Right atrium auricular region (tissue), 2 donors: ENCODE measurements at regions not wholly inside any gene's neighbourhood (a gene's known extent, or its start where the extent isn't known, plus 50 kb on each side); places are given as distances from the start of the nearest gene placed in this dataset.
"Not testable (repeated sequence)": the region's sequence is repeated elsewhere in the genome, so short reads cannot be mapped to it uniquely, and the experiment has no call there.

Experiments used
- DNase-seq: peaks from one replicate; pipeline ENCODE4 v3.0.0-alpha.2; 2019; ENCODE audit warnings: low spot score
- H3K27ac ChIP-seq, 2 donors: fragments of 200-600 bp; sonication (generic); 1 replicate in 1 of 2; 2 replicates in 1 of 2; pipeline ENCODE4 v1.5.1; 2016 to 2019
- H3K27me3 ChIP-seq, 2 donors: fragments of 200-600 bp; sonication (generic); one replicate each; pipeline versions ENCODE4 v1.5.1 to v1.6.0; 2017 to 2019
- H3K36me3 ChIP-seq: fragments of 200-600 bp; sonication (generic); one replicate; pipeline ENCODE4 v1.5.1; 2016
- H3K4me1 ChIP-seq, 2 donors: fragments of 200-600 bp; sonication (generic); one replicate each; pipeline versions ENCODE4 v1.5.1 to v1.6.0; 2017 to 2019
- H3K4me3 ChIP-seq, 2 donors: fragments of 200-600 bp; sonication (generic); 1 replicate in 1 of 2; 2 replicates in 1 of 2; pipeline ENCODE4 v1.5.1; 2017 to 2019; ENCODE audit warnings: mild to moderate bottlenecking in 1 of 2, moderate library complexity in 1 of 2
- H3K9me3 ChIP-seq, 2 donors: fragments of 200-600 bp; sonication (generic); one replicate each; pipeline ENCODE4 v1.5.1; 2019
- TF ChIP-seq, protein P1 (sequence below), 2 donors: fragments of 200-600 bp; sonication (generic); IDR thresholded peaks; one replicate each; pipeline ENCODE4 v1.5.1; 2019; ENCODE audit warnings: antibody characterized with exemption in 2 of 2

- TF ChIP-seq, protein P1, sequence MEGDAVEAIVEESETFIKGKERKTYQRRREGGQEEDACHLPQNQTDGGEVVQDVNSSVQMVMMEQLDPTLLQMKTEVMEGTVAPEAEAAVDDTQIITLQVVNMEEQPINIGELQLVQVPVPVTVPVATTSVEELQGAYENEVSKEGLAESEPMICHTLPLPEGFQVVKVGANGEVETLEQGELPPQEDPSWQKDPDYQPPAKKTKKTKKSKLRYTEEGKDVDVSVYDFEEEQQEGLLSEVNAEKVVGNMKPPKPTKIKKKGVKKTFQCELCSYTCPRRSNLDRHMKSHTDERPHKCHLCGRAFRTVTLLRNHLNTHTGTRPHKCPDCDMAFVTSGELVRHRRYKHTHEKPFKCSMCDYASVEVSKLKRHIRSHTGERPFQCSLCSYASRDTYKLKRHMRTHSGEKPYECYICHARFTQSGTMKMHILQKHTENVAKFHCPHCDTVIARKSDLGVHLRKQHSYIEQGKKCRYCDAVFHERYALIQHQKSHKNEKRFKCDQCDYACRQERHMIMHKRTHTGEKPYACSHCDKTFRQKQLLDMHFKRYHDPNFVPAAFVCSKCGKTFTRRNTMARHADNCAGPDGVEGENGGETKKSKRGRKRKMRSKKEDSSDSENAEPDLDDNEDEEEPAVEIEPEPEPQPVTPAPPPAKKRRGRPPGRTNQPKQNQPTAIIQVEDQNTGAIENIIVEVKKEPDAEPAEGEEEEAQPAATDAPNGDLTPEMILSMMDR (IDR thresholded peaks at IDR 0.05), result no peak
- H3K9me3 ChIP-seq, result no peaks in the 10 kb centered on the region
- H3K27ac ChIP-seq, result no peak overlapping the region
- no peaks in the 10 kb centered on the region for H3K27me3 ChIP-seq
- H3K4me1 ChIP-seq, result peaks cover 0 to 12% of the 10 kb centered on the region in 2 donors
- no peak for DNase-seq
- no peaks in the 10 kb centered on the region for H3K36me3 ChIP-seq
- no peak overlapping the region for H3K4me3 ChIP-seq
Observed at GRCh38 chr7:28332046-28332445, 80.3 kb upstream of the CREB5 start.

DNA sequence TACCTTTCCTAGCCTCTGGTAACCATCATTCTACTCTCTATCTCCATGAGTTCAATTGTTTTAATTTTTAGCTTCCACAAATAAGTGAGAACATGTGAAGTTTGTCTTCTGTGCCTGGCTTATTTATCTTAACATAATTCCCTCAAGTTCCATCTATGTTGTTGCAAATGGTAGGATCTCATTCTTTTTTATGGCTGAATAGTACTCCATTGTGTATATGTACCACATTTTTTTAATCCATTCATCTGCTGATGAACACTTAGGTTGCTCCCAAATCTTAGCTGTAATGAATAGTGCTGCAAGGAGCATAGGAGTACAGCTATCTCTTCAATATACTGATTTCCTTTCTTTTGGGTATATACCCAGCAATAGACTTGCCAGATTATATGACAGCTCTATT is 78.8 kb upstream of the CREB5 start:
- not testable (repeated sequence) for H3K4me3 ChIP-seq, DNase-seq, H3K36me3 ChIP-seq, H3K9me3 ChIP-seq, H3K27me3 ChIP-seq, H3K27ac ChIP-seq
- H3K4me1 ChIP-seq, result peaks cover 0 to 12% of the 10 kb centered on the region in 2 donors

DNA sequence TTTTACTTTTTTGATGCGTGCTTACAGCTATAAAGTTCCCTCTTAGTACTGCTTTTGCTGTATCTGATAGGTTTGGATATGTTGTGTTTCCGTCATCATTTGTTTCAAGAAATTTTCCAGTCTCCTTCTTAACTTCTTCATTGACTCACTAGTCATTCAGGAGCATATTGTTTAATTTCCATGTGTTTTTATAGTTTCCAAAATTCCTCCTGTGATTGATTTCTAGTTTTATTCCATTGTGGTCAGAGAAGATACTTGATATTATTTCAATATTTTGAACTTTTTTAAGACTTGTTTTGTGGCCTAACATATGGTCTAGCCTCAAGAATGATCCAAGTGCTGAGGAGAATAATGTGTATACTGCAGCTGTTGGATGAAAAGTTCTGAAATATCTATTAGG is 75.5 kb upstream of the CREB5 start:
- Histone ChIP-seq H3K27ac (no peak overlapping the region), H3K9me3 (no peaks in the 10 kb centered on the region), H3K4me1 (no peaks in the 10 kb centered on the region), H3K27me3 (no peaks in the 10 kb centered on the region), H3K36me3 (no peaks in the 10 kb centered on the region), H3K4me3 (no peak overlapping the region)
- no peak for DNase-seq
- TF ChIP-seq, protein P1 (IDR thresholded peaks at IDR 0.05), result no peak

DNA sequence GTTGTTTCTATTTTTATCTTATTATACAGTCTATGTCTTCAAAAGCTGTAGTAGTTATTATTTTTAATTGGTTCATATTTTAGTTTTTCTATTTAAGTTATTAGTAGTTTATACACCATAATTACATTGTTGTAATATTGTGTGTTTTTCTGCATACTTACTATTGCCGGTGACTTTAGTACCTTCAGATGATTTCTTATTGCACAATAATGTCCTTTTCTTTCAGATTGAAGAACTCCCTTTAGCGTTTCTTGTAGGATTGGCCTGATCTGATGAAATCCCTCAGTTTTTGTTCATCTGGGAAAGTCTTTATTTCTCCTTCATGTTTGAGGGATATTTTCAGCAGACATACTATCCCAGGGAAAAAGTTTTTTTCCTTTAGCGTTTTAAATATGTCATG is 74.3 kb upstream of the CREB5 start:
- Histone ChIP-seq H3K9me3 (no peaks in the 10 kb centered on the region), H3K4me3 (no peak overlapping the region), H3K27me3 (no peaks in the 10 kb centered on the region), H3K27ac (no peak overlapping the region), H3K4me1 (no peaks in the 10 kb centered on the region), H3K36me3 (no peaks in the 10 kb centered on the region)
- TF ChIP-seq, protein P1 (IDR thresholded peaks at IDR 0.05), result no peak
- DNase-seq, result no peak

DNA sequence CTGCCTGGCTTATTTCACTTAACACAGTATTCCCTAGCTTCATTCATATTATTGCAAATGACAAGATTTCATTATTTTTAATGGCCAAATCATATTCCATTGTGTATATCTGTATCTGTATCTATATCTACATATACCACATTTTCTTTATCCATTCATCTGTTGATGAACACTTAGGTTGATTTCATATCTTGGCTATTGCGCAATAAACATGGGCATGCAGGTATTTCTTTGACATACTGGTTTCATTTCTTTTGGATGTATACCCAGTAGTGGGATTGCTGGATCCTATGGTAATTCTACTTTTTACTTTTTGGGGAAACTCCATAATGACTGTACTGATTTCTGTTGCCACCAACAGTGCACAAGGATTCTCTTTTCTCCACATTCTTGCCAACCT is 68.9 kb upstream of the CREB5 start:
- H3K4me3 ChIP-seq, result no peak overlapping the region
- no peak for DNase-seq
- TF ChIP-seq, protein P1 (IDR thresholded peaks at IDR 0.05), result no peak

DNA sequence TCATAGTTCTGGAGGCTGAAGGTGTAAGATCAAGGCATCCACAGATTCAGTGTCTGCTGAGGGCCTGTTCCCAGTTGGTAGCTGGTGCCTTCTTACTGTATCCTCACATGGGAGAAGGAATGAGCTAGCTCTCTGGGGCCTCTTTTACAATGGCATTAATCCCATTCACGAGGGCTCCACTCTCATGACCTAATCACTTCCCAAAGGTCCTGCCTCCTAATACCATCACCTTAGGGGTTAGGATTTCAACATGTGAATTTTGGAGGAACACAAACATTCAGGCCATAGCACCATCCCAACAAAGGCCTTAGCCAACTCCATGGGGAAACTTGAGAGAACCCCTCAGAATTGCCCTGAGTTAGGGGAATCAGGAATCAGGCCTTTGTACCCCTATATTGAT is 66.1 kb upstream of the CREB5 start:
- no peak overlapping the region for H3K27ac ChIP-seq
- TF ChIP-seq, protein P1 (IDR thresholded peaks at IDR 0.05), result no peak
- no peaks in the 10 kb centered on the region for H3K9me3 ChIP-seq
- H3K36me3 ChIP-seq, result no peaks in the 10 kb centered on the region
- H3K4me3 ChIP-seq, result no peak overlapping the region
- H3K27me3 ChIP-seq, result no peaks in the 10 kb centered on the region
- no peak for DNase-seq
- H3K4me1 ChIP-seq, result peaks cover 0 to 10% of the 10 kb centered on the region in 2 donors

More for the DNA sequence above, 68.9 kb upstream of the CREB5 start:
- Histone ChIP-seq H3K27ac (no peak overlapping the region), H3K27me3 (no peaks in the 10 kb centered on the region), H3K4me1 (peaks cover 0 to 6% of the 10 kb centered on the region in 2 donors), H3K9me3 (no peaks in the 10 kb centered on the region), H3K36me3 (no peaks in the 10 kb centered on the region)
